Midbrain (tissue), 1 donor: ENCODE measurements at regions not wholly inside any gene's neighbourhood (a gene's known extent, or its start where the extent isn't known, plus 50 kb on each side); places are given as distances from the start of the nearest gene placed in this dataset.

Source experiments
- DNase-seq: peaks from one replicate; lab custom pipeline; 2025; lab: John Stamatoyannopoulos, UW

DNA sequence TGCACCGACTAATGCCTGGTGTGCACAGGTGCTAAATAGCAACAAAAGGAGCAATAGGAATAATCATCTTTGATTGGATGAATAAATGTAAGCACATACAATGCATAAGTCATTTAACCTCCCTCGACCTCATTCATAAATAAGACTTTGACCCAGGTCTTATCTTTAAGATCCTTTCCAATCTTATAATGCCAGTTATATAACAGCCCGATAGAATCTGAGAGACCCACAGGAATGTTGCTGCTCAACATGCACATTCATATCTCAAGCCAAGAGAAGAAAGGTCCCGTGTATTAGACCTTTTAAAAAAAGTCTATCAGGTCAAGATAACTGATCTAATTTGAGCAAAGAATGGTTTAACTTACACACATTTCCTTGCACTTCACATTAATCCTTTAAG is 146.8 kb upstream of the SOX9 start:
- no peak for DNase-seq

DNA sequence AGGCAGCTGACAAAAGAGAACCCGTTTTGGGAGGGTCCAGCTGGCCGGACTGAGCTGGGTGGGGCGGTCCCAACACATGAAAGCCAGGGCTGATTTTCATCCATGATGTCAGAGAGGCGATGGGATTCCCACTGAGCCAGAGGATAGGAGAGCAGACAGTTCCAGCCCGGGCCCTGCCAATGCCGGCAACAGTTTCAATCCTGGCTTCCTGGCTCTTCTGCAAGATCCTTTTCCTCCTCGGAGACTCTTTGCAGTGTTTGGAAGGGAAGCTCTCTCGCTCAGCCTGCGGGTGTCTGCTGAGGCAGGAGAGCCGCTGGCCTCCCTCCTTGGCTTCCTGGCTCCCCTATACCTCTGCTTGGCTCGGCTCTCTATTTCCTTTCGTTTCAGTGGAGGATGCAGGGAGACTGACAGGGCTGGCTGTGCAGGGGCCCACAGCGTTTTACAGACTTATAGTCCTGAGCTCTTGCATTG is 145.5 kb upstream of the SOX9 start:
- peak; percentile 34 for DNase-seq

DNA sequence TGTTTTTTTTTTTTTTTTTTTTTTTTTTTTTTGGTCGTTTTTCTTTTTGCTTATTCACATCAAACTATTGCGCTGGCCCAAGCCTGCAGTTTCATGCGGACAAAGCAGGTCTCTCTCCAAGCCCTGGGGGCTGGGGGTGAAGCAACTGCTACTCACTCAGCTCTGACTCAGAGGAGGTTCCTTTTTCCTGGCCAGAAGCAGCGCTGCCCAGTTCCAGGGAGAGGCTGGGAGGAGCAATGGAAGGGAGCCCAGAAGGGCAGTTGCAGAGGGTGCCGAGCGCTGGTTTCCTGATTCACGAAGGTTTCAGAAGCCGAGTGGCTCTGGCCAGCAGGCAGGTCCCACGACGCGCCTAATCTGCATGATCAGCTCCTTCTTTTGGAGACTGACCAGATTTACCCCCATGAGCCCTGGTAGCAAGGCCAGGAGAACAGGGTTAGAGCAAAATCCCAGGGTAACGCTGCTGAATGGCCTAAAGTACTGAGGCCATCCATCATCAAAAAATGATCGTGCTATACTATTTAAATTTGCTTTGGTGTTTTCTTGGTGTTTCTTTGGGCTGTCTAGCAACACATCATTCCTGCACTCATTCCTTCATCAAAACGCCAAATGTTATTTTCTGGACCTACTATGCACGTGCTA is 144.7 kb upstream of the SOX9 start:
- DNase-seq, result peak; percentile 82

DNA sequence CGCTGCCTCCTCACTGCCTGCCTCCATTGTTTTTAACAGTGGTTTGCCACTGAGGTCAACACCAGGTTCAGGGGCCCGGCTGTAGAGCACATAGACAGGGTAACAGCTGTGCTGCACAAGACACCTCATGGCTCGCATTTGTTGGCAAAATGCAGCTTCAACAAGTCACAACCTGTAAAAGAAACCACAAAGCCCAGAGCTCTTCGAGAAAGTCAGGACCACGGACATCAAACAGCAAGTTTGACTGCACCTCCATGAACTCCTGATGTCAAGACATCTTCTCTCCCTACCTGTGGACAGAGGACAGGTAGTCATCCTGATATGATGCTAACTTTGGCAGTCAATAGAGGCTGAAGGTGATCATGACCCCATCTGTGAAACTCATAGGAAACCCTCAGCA is 142.4 kb upstream of the SOX9 start:
- DNase-seq, result no peak

DNA sequence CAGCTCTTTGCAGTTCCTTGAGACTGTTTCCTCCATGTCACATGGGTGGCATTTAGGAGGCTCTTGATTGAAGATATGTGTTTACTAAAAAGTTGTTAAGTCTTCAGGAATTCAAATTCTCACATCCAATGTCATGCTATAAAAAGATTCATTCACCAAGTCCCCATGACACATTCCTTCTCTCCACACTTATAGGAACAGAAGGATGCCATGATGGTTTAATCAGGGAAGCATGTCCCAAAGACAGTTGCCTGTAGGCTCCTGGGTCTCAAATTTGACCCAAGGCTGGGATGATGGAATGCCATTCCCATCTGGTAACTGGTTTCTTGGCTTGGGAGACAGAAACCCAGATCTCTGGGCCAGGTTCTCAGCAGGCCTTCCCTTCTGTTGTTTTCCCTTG is 140.6 kb upstream of the SOX9 start:
- DNase-seq, result no peak

DNA sequence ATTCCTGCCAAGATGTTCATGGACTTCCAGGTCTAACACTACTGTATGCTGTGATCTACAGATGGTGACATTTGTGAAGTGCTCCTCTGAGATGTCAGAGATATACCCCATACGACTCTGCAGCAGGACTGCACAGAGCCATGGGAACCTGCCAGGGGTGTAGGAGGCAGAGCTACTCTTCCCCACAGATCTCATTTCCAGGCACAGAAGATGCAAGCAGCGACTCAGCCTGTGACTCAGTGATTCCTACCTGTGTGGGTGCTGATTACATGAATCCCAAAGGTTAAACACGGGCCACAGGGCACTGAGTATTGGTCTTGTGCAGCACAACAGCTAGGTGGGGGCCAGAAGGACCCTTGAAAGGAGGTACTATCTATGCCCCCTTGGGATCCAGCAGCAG is 137.0 kb upstream of the SOX9 start:
- DNase-seq, result no peak

DNA sequence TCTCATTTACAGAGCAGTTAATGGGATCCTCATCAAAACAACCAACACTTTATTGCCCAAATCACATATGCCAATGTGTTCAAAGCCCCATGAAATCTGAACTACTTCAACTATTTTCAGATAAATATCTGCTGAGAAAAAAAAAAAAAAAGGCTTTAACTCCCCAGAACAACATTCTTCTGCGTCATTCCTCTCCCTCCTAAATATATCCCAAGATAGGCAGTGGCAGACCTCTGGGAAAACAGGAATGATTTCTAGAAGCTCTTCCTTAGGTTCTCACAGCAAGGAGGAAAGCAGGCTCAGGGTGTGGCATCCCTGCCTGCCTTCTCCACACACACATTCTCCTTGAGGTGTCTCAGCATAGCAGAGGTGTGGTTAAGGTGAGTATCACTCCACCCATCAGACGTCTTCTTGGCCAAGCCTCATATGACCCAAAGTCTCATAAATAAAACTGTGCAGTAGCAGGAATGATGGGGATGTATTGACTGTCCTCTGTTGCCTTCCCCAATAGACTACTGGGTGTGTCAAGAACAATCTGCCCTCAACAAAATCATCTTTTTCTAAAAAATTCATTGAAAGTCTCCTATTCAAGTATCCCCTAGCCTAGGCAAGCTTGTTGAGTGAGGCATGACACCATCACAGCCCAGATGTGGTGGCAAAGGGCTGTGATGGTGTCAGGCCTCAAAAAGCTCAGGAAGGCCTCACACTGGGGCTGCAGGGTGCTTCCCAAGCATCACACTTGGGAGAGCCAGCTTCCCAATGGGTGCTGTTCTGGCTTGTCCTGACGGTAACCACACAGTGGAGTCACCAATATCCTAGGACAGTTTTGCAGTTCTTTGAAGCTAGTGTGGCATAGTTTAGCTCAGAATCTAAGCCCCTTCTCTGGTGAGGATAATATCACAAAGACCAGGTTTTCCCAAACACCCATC is 135.4 kb upstream of the SOX9 start:
- DNase-seq, result no peak

DNA sequence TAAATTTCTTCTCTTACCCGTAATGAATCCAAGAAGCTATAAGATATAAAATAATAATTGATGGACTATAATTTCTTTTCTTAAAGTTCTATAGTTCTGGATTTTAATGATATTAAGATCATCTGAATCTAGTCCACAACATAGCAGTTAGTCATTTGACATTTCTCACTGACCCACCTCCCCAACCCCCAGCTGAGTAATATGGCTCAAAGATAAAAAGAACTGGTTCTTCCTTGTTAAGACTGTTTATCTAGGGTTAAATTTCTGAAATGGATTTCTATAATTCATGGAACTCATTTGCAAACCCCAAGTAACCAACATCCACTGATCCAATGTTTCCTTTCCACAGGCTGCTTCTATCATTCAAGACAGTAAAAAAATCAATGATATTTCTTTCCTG is 133.9 kb upstream of the SOX9 start:
- no peak for DNase-seq

DNA sequence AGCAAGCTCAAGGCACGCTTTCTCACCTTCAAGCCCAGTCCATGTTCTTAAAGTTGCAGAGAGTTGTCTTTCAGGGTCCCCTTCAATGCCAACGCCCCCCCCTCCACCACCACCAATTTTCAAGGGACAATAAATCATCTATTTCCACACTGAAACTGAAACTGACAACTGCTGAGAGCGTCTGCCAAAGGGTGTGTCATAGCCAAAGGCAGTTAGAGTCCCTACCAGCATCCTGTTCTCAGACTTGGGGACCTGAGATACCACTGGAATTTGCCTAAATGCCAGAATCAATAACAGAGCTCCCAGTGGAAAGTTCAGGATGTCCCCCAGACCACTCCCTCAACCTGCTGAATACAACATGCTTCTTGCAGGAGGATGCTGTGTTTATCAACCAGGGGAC is 133.2 kb upstream of the SOX9 start:
- no peak for DNase-seq

DNA sequence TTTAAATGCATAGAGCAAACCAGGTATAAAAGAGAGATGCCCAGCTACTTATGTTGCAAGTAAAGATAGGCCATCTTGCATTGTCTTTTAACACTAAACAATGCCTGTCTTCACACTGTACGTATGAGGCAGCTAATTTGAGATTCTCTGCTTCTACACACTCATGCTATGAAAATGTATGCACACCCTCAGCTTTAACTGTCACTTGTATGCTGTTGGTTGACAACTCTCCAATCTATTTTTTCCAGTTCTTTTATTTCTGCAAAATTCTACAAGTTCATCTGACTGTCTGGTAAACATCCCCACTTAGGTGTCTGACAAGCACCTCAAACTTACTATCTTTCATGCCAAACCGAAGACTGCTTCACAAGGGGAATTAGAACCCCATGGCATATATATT is 131.7 kb upstream of the SOX9 start:
- DNase-seq, result no peak

DNA sequence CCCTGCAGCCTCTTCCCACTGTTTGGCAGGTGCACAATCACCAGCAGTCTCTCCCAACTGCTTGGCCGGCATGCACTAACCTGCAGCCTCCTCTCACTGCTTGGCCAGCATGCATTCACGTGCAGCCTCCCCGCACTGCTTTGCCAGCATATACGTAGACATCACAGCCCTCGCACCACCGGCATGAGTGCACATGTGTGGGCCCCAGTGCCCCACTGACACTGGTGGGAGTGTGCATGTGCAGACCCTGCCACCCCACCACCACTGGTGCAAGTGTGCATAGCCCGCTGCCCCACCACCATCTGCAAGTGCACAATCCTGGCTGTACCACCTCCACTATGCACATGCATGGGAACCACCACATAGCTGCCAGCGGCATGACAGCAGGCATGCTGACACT is 127.5 kb upstream of the SOX9 start:
- DNase-seq, result no peak

DNA sequence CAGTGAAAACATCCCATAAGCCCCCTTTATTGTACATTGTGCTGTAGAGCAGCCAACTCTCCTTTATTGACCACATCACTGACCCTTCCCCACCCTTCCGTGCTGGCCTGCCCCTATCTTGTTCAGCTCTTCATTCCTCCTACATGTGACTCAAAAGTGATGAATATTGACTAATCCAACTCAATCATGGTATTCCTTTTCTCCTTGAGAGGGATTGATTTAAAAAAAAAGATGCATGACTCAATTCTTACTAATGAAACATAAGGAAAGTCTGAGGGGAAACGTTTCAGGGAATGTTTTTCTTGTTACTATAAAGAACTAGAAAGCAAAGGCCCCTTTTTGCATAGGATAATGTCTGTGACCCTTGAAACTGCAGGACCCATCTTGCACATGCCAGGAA is 125.2 kb upstream of the SOX9 start:
- DNase-seq, result no peak

DNA sequence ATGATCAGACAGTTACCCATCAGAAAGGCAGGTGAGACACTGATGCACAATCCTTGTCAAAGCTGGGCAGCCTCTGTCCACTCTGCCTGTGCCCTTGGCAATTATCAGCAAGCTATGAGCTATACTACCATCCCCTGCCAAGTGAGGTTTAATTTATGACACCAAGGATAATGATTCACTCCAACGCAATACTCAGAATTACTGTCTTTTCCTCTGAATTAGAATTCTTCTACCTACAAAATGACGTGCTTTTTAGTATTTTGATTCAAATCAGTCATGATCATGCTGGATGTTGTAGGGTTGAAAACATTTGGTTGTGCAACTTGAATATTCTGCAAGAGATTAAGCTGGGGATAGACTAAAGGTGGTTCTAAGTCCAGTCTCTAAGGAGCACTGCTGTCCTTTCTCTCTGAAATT is 116.8 kb upstream of the SOX9 start:
- DNase-seq, result no peak

DNA sequence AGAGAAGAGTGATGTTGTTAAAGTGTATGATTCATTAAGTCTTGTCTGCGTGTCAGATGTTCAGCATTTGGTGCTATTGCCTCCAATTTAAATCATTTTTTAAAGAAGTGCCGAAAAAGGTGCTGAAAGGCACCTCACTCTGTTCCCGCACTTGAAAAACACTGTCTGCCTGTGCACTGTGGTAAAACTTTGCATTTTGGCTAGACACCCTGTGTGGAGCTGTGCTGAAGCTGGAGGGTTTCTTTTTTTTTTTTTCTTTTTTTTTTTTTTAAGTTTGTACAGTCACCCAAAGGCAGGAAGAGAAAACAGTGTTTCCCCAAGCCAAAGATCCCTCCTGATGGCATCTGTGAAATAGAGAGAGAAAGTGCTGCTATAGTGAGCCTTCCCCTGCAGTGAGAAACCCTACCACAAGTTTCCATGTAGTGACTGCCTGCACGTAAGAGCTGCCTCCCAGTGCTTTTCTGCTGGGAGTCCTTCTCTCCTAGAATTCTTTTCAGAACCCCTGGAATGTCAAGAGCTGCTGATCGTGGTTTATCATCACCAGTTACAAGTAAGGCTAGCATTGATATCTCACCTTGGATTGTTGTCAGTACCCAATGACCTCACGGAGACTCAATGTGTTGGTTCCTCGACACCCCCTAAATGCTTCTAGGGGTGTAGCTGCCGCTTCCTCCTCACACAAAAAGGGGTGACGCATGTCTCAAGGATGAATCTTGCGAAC is 116.0 kb upstream of the SOX9 start:
- DNase-seq, result no peak

DNA sequence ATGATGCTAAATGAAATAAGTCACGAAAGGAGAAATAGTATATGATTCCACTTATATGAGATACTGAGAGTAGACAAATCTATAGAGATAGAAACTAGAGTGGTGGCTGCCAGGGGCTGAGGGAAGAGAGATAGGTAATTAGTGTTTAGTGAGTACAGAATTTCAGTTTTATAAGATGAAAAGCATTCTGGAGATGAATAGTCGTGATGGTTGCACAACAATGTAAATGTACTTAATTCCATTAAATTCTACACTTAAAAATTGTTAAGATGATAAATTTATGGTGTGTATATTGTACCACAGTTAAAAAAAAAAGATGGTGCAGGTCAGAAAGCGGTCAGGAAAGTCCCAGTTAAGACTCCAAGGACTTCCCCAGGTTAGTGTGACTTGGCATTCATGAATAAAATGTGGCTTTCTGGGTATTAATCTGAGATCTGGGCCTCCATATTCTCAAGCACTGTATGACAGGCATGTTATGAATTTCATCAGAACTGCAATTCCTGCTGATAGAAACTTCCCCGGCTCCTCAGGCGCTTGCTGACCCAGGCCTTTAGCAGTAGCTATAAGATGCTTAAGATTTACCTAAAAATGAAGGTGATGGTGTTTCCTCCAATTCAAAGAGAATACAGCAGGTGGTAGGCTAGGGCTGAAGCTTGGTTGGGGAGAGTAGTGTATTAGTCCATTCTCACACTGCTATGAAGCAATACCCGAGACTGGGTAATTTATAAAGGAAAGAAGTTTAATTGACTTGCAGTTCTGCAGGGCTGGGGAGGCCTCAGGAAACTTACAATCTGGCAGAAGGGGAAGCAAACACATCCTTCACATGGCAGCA is 115.3 kb upstream of the SOX9 start:
- no peak for DNase-seq

DNA sequence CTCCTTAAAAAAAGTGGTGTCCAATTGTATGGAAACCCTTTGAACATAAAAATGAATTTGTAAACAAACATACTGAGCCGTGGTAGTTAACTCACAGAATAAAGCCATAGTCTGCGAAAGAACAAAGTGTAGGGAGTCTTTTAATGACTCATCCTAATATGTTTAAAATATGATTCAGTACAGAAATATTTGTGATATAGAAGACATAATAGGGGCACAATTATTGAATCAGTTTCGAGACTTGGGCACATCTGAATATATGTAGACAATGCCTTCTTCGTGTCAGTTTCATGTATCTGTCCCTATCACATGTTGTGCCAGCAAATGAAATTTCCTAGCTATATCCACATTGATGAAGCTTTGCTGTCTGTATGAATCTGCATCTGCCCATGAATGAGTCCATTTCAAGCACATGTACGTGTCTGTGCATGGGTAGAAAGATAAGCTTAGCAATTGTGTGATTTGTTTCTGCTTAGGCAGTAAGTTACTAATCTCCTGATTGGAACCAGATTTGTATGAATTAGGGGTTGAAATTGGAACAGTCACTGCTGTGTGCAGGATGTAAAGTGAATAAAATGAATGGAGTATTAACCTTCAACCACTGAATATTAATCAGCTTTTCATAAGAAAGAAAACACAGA is 112.5 kb upstream of the SOX9 start:
- no peak for DNase-seq

DNA sequence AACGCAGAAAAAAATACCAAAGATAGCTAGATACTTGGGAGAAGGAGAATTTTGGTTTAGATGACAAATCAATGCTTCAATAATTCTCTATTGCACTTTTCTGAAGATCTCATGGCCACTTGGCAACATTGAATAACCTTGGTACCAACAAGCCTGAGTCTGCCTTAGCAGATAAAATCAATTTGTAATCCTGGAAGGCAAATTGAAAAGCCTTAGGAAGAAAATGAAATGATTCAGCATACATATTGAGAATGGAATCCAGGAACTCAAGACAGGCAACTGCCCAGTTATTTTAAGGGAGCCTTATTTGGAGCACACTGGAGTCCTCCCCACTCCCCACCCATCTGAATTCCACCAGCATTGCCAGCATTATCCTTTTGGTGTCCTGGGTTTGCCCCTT is 109.3 kb upstream of the SOX9 start:
- DNase-seq, result no peak

DNA sequence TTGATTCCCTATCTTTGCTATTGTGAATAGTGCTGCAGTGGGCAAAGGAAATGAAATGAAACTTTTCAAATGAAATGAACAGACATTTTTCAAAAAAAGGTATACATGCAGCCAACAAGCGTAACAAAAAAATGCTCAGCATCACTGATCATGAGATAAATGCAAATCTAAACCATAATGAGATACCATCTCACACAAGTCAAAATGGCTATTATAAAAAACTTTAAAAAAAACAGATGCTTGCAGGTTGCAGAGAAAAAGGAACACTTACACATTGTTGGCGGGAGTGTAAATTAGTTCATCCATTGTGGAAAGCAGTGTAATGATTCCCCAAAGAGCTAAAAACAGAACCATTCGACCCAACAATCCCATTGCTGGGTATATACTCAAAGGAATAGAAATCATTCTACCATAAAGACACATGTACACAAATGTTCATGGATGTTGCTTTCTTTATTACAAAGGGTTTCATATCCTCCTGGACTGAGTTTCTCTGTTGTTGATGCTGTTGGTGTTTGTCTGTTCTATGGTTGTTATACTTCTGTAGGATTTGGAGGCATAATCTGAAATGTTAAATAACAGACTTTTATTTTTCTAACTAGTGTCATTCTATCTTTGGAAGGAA is 99.3 kb upstream of the SOX9 start:
- no peak for DNase-seq

DNA sequence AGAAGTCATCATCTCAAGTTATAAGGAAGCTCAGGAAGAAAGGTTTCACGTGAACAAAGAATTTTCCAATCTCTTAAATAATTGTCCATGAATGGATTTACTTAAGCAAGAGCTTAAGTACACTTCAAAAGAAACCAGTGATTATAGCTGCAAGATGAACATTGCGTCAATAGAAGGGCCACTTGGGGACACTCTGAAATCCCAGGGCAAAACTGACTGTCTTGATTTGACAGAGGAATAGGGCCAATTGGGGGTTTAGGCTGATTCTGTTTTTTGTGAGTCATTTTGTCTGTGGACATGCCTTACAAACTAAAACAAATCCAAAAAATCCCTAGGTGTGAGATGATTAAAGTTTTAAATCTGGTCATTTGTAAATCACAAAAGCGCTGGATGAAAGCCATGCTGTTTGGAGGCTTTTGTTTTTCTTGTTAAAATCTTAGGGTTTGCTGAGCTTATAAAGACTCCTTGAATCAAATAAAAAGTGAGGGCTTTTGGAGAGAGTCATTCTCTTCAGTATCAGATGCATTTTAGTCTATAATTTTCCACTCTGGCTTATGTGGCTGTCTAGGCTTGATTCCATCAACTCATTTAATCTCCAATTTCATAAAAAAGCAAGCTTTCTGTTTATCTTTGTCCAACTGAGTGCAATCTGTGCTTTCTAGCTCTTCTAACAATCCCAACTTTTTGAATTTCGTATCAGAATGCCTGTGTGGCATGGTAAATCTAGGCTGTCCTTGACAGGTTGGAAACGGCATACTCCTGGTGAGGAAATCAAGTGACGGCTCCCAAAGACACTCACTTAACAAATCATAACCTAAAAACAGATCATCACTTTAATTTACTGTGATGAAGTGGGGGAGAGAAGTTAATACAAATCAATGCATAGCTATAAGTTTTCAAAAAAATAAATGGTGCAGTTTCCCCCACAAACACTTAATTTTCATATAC is 98.2 kb upstream of the SOX9 start:
- DNase-seq, result no peak

DNA sequence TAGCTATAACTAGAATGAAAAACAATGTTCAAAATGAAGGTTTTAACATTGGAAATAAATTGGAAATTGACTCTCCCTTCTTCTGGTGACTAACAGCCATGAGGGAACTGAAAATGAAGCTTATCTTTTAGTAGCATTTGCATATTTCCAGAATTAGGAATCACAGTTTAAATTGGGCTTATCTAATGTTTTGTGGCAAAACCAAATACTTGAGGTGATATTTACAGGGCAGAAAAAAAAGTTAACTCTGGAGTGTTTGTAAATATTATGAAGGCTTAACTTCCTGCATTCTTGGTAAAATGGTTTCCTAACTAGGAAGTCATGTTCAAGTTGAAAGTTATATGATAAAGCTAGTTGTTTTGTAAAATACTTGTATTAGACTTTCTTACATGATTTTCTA is 96.4 kb upstream of the SOX9 start:
- no peak for DNase-seq
